A673 (cell line): ENCODE measurements at regions not wholly inside any gene's neighbourhood (a gene's known extent, or its start where the extent isn't known, plus 50 kb on each side); places are given as distances from the start of the nearest gene placed in this dataset.

Experiments used
- BruUV-seq: library from RNA; stranded (reverse); fragments of 400-500 nt; replicated peaks from 2 replicates; lab custom pipeline; 2021; lab: Mats Ljungman, UMichigan
- CTCF ChIA-PET: fragments of 300-600 bp; sonication (Branson Sonifier 250); formaldehyde crosslinking; loops from one replicate; lab custom pipeline; 2022; ENCODE audit warnings: antibody characterized with exemption; lab: Charles Lee
- POLR2A ChIA-PET: fragments of 300-600 bp; sonication (Branson Sonifier 250); formaldehyde crosslinking; loops from one replicate; lab custom pipeline; 2022; ENCODE audit warnings: antibody characterized with exemption; ENCODE audit not compliant: low non-redundant PET; lab: Charles Lee
- DNase-seq: peaks from one replicate; pipeline ENCODE4 v3.0.0-alpha.2; 2015; ENCODE audit warnings: low spot score
- H3K27ac ChIP-seq: fragments of 200-600 bp; sonication (generic); 2 replicates; pipeline ENCODE4 v1.5.1; 2016; ENCODE audit warnings: mixed run types, low read depth, mild to moderate bottlenecking, mixed read lengths, antibody characterized with exemption, low read length; ENCODE audit not compliant: poor library complexity, severe bottlenecking
- H3K27me3 ChIP-seq: fragments of 200-600 bp; sonication (generic); replicated peaks from 2 replicates; pipeline ENCODE4 v1.6.1; 2017; ENCODE audit warnings: mixed run types, low read depth, mild to moderate bottlenecking, mixed read lengths, antibody characterized with exemption, low read length; ENCODE audit not compliant: insufficient read depth, poor library complexity
- H3K36me3 ChIP-seq: fragments of 200-600 bp; sonication (generic); 2 replicates; pipeline ENCODE4 v1.6.1; 2016; ENCODE audit warnings: mixed run types, mild to moderate bottlenecking, mixed read lengths, antibody characterized with exemption, low read length; ENCODE audit not compliant: insufficient read depth, poor library complexity, severe bottlenecking
- H3K4me1 ChIP-seq: fragments of 200-600 bp; sonication (generic); 2 replicates; pipeline ENCODE4 v1.6.1; 2017; ENCODE audit warnings: mixed run types, mild to moderate bottlenecking, mixed read lengths, antibody characterized with exemption, low read length; ENCODE audit not compliant: insufficient read depth, poor library complexity, severe bottlenecking
- H3K4me3 ChIP-seq: fragments of 200-600 bp; sonication (generic); 2 replicates; pipeline ENCODE4 v1.5.1; 2016; ENCODE audit warnings: low read depth, mixed run types, mild to moderate bottlenecking, mixed read lengths, low read length; ENCODE audit not compliant: poor library complexity, severe bottlenecking
- H3K9me3 ChIP-seq: fragments of 200-600 bp; sonication (generic); 2 replicates; pipeline ENCODE4 v1.6.1; 2016; ENCODE audit warnings: mixed run types, low read depth, mild to moderate bottlenecking, mixed read lengths, antibody characterized with exemption, low read length; ENCODE audit not compliant: poor library complexity, severe bottlenecking
- EZH2 ChIP-seq: fragments of 200-600 bp; sonication (generic); IDR thresholded peaks from 2 replicates; pipeline ENCODE4 v1.6.1; 2017; ENCODE audit warnings: borderline replicate concordance, low read depth, mild to moderate bottlenecking, mixed read lengths, antibody characterized with exemption, low read length; ENCODE audit not compliant: poor library complexity, severe bottlenecking
- intact Hi-C: fragments of 100-400 bp; cut with micrococcal nuclease; formaldehyde crosslinking; loops from one replicate; pipeline ENCODE4 v1.10.0; 2022; ENCODE audit not compliant: unreplicated experiment
- TF ChIP-seq, protein P1 (sequence below): fragments of 300-800, 200-600 bp; sonication (generic); conservative IDR thresholded peaks from 2 replicates; pipeline ENCODE4 v1.5.1; 2017; ENCODE audit warnings: low read depth, mild to moderate bottlenecking, antibody characterized with exemption, low read length, moderate library complexity, mixed read lengths

DNA sequence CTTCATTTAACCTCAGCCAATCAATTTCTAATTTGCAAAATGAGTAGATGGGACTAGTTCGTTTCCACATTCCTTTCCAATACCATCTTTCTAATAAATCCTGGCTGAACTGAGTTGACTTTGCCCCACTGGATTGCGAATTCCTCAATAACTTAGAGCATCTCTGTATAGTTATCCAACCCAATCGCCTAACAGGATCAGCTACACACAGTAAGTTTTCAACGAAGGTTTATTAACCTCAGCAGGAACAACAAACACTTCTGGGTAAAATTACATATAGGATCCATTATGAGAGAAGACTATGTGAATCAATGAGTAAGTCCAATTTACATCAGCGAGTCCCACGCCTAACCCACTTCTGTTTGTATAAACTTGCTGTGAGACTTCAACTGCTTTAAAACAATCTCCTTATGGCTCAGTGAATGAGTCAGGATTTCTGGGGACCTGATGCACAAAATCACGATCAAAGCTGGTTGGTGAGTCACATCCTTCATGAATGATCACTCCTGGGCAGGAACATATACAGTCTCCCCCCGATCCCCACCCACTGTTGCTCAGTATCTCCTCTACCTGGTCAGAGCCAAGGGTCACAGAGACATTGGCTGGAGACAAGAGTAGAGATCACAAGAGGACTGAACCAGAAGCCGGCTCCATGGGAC lies 142.8 kb downstream of the EDEM1 start:
- Histone ChIP-seq H3K27ac (no peak overlapping the region), H3K4me3 (no peak overlapping the region), H3K27me3 (no peaks in the 10 kb centered on the region), H3K36me3 (no peaks in the 10 kb centered on the region), H3K9me3 (no peaks in the 10 kb centered on the region), H3K4me1 (no peaks in the 10 kb centered on the region)
- CTCF ChIA-PET, result no interaction called here
- no peak for TF ChIP-seq EZH2
- TF ChIP-seq, protein P1, sequence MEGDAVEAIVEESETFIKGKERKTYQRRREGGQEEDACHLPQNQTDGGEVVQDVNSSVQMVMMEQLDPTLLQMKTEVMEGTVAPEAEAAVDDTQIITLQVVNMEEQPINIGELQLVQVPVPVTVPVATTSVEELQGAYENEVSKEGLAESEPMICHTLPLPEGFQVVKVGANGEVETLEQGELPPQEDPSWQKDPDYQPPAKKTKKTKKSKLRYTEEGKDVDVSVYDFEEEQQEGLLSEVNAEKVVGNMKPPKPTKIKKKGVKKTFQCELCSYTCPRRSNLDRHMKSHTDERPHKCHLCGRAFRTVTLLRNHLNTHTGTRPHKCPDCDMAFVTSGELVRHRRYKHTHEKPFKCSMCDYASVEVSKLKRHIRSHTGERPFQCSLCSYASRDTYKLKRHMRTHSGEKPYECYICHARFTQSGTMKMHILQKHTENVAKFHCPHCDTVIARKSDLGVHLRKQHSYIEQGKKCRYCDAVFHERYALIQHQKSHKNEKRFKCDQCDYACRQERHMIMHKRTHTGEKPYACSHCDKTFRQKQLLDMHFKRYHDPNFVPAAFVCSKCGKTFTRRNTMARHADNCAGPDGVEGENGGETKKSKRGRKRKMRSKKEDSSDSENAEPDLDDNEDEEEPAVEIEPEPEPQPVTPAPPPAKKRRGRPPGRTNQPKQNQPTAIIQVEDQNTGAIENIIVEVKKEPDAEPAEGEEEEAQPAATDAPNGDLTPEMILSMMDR, result no peak
- POLR2A ChIA-PET, result no interaction called here
- no TSS peak for BruUV-seq
- intact Hi-C loops, result no loop called here
- no peak for DNase-seq

DNA sequence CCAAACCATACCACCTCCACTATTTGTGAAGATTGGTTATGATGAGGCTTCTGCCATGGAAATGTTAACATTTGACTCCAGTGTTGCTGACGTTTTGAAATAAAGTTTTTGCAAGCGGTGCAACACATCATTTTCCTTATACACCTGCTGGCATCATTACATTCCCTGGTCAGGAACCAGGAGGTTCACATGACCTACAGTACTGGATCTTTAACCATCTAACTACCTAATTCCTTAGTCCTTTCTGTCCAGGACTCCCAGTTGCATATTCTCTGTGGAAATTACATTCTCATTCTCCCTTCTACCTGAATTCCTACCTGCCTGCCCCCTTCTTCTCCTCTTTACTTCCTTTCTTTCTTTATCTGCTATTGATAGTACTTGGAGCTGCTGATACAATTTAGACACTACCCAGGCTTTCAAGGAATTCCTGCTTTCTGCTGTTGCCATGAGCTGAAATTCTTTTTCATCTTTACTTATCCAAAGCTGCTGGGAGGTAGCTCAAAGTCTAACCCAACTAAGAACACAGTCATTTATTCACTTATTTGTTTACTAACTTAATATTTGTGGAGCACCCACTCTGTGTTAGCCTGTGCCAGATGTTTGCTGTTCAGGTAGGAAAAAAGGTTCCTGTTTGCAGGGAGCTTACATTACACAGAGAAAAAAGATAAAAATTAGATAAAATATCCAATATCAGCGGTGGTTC lies 144.2 kb downstream of the EDEM1 start:
- ChIA-PET POLR2A (no interaction called here), CTCF (no interaction called here)
- Histone ChIP-seq H3K36me3 (no peaks in the 10 kb centered on the region), H3K4me3 (no peak overlapping the region), H3K9me3 (no peaks in the 10 kb centered on the region), H3K4me1 (no peaks in the 10 kb centered on the region), H3K27me3 (no peaks in the 10 kb centered on the region), H3K27ac (no peak overlapping the region)
- TF ChIP-seq, protein P1, result no peak
- no peak for TF ChIP-seq EZH2
- no TSS peak for BruUV-seq
- intact Hi-C loops, result no loop called here
- no peak for DNase-seq

DNA sequence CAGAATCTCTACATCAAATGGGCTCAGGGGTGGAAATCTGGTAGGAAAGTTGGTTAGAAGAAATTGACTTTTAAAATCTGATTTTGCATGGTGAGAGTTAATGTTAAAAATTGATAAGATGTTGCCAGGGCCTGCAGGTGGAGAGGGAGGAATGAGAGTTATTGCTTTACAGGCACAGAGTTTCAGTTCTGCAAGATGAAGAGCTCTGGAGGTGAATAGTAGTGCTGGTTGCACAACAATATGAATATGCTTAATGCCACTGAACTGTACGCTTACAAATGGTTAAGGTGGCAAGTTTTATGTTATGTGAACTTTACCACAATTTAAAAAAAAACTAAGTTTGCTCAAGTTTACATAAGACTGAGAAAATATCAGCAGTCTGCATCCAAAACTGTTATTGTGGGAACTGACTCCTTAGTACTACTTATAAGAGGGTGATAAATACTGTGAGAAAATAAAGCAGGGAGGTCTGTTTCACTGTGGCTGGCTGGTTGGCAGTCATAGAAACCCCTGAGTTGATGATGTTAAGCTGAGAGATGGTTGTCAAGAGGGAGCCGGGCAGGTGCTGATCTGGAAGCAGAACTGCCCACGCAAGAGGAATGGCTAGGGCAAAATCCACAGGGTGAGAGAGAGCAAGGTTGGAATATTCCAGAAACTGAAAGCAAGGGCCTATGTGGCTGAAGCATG lies 144.9 kb downstream of the EDEM1 start:
- CTCF ChIA-PET, result no interaction called here
- Histone ChIP-seq H3K4me3 (no peak overlapping the region), H3K4me1 (no peaks in the 10 kb centered on the region), H3K27ac (no peak overlapping the region), H3K36me3 (no peaks in the 10 kb centered on the region), H3K9me3 (no peaks in the 10 kb centered on the region), H3K27me3 (no peaks in the 10 kb centered on the region)
- TF ChIP-seq, protein P1, result no peak
- TF ChIP-seq EZH2, result no peak
- BruUV-seq, result no TSS peak
- DNase-seq, result no peak
- POLR2A ChIA-PET, result no interaction called here
- intact Hi-C loops, result no loop called here
